Right ventricle myocardium inferior (tissue), 1 donor: ENCODE measurements at regions not wholly inside any gene's neighbourhood (a gene's known extent, or its start where the extent isn't known, plus 50 kb on each side); places are given as distances from the start of the nearest gene placed in this dataset.
"Not testable (repeated sequence)": the region's sequence is repeated elsewhere in the genome, so short reads cannot be mapped to it uniquely, and the experiment has no call there.

Source experiments
- ATAC-seq: fragments of 200-7000 bp; cut with Tn5 transposase; one replicate; pipeline ENCODE4 v1.9.1; 2020; ENCODE audit warnings: mild to moderate bottlenecking, moderate library complexity
- DNase-seq: peaks from one replicate; pipeline ENCODE4 v3.0.0; 2021; ENCODE audit errors: missing footprints
- intact Hi-C: fragments of 100-400 bp; cut with DNase I; formaldehyde crosslinking; loops from one replicate; pipeline ENCODE4 v1.11.0; 2022
- donor health status: DM: no; HTN: yes; CAD: no; lungs with severe emphysema.

DNA sequence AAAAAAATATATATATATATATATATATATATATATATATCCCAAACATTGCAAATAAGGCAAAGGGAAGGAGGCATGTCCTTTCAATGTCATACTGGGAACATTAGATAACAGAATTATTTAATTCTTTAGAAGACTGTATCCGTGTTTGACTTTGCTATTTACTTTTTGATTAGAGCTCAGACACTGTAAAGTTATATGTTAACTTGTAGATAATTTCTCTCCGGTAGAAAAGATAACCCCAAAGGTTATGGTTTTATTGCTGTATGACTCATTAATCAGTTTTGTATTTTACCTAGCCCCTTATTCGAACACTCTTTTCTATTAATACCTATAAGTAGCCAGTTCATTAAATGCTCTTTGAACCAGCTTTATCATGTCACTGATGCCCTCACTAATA is 150.6 kb upstream of the DUSP21 start:
- ATAC-seq (no peak), DNase-seq (no peak)
- intact Hi-C loops = no loop called here

- no peak for DNase-seq
- ATAC-seq = no peak
- intact Hi-C loops = no loop called here
Measured at GRCh38 chrX:44690129-44690528, 147.5 kb upstream of the FUNDC1 start.

- DNase-seq (peak; percentile 58), ATAC-seq (peak; percentile 64)
- intact Hi-C loops = no loop called here
Measured at GRCh38 chrX:44675362-44676024, 132.8 kb upstream of the FUNDC1 start.

DNA sequence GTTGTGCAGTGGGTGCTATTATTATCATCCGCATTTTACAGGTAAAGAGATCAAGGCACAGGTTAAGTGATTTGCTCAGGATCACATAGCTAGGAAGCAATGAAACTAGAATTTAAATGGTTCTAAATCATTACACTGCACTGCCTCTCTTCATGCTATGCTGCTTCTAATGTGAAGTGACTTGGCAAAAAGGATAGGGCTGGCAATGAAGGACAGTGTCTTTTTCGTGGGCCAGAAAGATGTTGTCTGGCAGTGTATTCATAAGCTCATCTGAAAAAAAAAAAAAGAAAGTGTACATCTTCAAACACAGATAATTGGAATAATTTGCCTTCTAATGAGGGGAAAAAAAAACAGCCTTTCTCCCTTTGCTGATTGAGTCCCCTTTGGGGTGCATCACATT is 132.2 kb upstream of the FUNDC1 start:
- intact Hi-C loops = no loop called here
- no peak for ATAC-seq
- DNase-seq = no peak

DNA sequence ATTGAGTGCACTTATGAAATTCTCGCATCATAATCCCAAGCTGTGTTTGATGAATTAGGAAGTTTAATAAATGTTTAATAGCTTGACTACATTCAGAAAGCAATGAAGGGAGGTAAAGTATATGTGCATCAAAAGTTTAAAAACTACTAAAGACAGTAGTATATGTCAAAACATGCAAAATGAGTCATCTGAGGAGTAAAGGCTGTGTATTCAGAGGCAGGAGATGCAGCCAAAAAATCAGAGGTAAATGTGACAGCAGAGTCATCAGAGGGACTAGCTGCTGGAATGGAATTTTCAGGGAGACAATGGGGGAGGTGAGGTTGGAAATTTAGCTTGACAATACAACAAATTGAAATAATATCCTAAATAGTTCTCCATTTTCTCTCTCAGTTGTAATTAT is 127.0 kb upstream of the FUNDC1 start:
- no peak for DNase-seq
- intact Hi-C loops = no loop called here
- ATAC-seq = no peak

DNA sequence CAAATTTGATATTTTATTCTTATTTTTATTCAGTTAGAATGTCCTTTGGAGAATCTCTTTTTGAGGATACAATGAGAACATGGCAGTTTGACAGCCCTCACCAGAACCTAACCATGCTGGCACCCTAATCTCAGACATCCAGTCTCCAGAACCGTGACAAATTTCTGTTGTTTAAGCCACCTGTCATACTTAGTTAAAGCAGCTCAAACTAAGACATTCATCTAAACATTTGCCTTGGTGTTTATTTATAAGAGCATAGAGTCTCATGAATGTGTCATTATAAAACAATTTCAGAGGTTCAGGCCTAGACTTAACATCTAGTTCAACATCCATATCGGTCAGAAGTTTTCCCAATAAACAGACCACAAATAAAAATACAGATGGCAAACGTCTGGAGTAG is 125.1 kb upstream of the FUNDC1 start:
- no peak for ATAC-seq
- DNase-seq = no peak
- intact Hi-C loops = no loop called here

DNA sequence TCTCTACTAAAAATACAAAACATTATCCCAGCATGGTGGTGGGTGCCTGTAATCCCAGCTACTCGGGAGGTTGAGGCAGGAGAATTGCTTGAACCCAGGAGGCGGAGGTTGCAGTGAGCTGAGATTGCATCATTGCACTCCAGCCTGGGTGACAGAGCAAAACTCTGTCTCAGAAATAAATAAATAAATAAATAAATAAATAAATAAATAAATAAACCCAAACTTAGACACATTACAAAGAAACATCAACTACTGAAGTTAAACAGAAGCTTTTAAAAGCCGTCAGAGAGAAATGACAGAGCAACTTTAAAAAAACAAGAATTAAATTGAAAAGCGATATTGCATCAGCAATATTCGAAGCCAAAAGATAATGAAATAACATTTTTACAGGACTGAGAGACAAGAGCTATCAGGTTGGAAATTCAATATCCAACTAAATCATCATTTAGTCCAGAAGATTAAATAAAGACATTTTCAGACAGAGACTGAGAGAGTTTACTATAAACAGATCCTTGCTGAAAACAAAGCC is 115.1 kb upstream of the FUNDC1 start:
- DNase-seq, ATAC-seq, intact Hi-C loops: not testable (repeated sequence)

DNA sequence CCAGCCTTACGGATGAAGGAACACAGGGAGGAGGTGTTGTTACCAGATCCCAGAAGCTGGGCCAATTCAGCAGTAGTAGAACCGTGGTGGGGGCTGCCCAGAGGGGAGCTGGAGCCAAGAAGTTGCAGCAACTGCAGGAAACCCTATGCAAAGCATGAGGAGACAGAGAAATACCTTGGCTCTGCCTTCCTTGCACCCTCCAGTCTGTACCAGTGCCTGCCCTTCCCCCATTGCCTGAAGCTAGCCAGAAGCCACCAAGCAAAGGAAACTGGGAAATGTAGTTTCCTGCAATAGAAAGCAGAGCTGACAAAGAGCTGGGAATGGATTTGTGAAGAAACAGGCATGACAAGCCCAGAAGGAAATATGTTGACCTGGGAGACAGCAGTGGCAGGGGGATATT is 108.7 kb upstream of the FUNDC1 start:
- DNase-seq (no peak), ATAC-seq (no peak)
- intact Hi-C loops = no loop called here

- DNase-seq = no peak
- intact Hi-C loops = no loop called here
- ATAC-seq = no peak
Measured at GRCh38 chrX:44643723-44644122, 101.1 kb upstream of the FUNDC1 start.

DNA sequence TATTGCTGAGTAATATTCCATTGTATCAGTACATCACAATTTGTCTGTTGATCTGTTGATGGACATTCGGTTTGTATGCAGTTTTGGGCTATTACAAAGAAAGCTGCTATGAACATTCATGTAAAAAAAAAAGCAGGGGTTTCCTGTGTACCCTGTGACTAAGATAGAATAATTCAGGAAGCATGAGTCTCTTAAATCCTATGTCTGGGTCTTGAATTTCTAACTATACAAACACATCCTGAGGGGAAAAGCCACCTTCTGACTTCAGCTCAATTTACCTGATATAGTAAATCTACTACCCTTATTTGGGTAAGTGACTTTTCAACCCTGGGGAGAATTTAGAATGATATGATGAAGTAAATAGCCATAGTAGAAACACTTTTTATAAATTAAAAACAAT is 94.6 kb upstream of the FUNDC1 start:
- intact Hi-C loops = no loop called here
- ATAC-seq = no peak

DNA sequence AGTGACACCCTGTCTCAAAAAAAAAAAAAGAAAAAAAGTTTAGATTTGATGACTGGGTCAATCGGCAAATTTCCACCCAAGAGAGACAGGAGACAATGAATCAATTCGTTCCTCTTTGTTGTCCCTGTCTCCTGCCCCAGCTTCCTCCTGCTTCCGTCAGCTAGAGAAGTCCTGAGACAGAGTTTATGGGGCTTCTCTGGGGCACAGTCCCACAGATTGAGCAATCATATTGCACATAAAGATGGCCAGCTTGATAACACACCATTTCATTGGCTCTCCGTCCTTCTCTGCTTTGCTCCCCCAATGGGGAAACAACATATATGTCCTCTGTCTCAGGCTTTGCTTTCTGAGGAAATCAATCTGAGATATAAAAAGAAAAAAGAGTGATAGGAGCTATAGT is 78.4 kb upstream of the FUNDC1 start:
- intact Hi-C loops = no loop called here
- no peak for DNase-seq
- ATAC-seq = no peak

More for the DNA sequence above, 94.6 kb upstream of the FUNDC1 start:
- no peak for DNase-seq

- intact Hi-C loops = no loop called here
- ATAC-seq = no peak
Measured at GRCh38 chrX:44619039-44619438, 76.4 kb upstream of the FUNDC1 start.

DNA sequence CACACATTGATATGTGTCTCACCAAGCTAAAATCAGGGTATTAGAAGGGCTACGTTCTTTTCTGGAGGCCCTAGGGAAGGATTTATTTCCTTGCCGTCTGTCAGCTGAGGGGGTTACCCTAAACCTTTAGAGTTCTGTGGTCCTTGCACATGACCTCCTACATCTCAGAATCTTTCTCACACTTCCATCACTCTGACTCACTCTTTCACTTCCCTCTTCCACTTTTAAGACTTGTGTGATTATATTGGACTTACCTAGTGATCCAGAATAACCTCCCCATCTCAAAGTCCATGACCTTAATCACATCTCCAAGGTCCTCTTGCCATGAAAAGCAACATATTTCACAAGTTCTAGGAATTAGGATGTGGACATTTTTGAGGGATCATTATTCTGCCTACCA is 53.6 kb upstream of the FUNDC1 start:
- DNase-seq (no peak), ATAC-seq (no peak)
- intact Hi-C loops = no loop called here

More at GRCh38 chrX:44619039-44619438, 76.4 kb upstream of the FUNDC1 start:
- no peak for DNase-seq
